AG08396 (cell line): ENCODE measurements at regions not wholly inside any gene's neighbourhood (a gene's known extent, or its start where the extent isn't known, plus 50 kb on each side); places are given as distances from the start of the nearest gene placed in this dataset.
"Not testable (repeated sequence)": the region's sequence is repeated elsewhere in the genome, so short reads cannot be mapped to it uniquely, and the experiment has no call there.

Experiments used
- DNase-seq: peaks from one replicate; pipeline ENCODE4 v3.0.0; 2012; ENCODE audit warnings: low spot score, mixed read lengths

GRCh38 chr3:72276806-72277205, 491.9 kb upstream of the PROK2 start:
- DNase-seq: no peak

GRCh38 chr3:72275331-72275751, 490.4 kb upstream of the PROK2 start:
- no peak for DNase-seq

DNA sequence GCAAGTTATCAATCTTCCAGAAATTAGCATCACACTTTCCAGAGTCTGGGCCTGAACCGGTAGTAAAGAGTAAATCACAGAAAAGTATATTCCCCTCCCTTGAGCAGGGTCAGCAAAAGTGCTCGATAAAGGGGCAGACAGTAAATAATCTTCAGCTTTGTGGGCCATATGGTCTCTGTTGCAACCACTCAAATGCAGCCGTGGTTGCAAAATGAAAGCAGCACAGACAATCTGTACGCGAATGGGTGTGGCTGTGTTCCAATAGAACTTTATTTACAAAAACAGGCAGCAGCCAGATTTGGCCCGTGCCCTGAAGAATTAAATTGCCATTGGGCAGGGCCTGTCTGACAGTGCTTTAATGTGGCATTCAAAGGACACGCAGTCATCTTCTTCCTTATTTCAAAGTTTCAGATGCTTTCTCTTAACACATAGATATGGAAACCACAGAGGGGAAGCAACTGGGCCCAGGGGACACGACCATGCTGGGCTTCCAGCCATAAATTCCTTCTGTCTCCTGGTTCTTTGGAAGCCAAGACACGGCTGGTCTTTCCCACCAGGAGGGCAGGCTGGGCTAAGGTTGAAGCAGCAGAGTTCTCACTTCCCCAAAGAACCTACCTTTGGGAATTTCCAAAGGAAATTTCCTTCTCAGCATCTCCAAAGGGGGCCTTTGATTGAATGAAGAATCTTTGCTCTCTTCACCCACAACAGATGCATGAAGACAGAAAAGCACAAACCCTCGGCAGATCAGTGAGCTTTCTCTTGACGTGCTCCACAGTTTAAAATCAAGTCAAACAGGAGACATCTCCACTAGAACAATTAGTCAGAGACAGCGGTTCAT, 489.8 kb upstream of the PROK2 start:
- DNase-seq: peak; percentile 53

- DNase-seq: peak; percentile 70
Measured at GRCh38 chr3:72273615-72274014, 488.7 kb upstream of the PROK2 start.

DNA sequence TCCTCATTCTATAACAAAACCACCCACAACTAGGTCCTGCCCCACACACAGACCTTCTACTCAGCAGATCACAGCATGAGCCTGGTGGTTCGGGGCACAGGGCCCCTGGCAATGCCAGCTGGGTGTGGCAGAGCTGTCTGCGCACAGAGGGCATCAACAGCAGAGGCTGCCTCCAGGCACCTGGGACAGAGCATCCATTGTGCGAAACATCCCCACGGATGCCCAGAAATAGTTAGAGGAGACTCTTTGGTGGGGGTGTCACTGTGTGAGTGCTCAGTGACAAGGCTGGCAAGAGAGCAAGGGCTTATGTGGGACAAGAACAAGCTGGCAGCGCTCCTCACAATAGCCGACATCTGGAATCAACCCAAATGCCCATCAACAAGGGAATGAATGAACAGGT, 487.4 kb upstream of the PROK2 start:
- DNase-seq: no peak

GRCh38 chr3:72271923-72272322, 487.0 kb upstream of the PROK2 start:
- no peak for DNase-seq

GRCh38 chr3:72271216-72271615, 486.3 kb upstream of the PROK2 start:
- DNase-seq: no peak

GRCh38 chr3:72270730-72271129, 485.8 kb upstream of the PROK2 start:
- no peak for DNase-seq

- peak; percentile 85 for DNase-seq
Measured at GRCh38 chr3:72270072-72270681, 485.2 kb upstream of the PROK2 start.

- no peak for DNase-seq
Measured at GRCh38 chr3:72269475-72269874, 484.5 kb upstream of the PROK2 start.

DNA sequence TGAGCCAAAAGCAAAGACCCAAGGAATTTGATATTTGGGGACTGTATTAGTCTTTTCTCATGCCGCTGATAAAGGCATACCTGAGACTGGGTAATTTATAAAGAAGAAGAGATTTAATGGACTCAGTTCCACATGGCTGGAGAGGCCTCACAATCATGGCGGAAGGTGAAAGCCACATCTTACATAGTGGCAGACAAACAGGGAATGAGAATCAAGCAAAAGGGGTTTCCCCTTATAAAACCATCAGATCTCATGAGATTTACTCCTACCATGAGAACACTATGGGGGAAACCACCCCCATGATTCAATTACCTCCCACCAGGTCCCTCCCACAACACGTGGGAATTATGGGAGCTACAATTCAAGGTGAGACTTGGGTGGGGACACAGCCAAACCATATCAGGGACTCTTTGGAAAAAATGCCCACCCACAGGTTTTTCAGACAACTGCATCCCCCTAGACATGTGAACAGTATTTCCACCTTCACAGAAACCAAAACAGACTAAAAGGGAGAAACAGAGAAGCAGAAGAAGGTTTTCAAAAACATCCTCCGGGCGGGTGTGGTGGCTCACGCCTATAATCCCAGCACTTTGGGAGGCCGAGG, 482.1 kb upstream of the PROK2 start:
- DNase-seq: not testable (repeated sequence)

GRCh38 chr3:72266016-72266370, 481.0 kb upstream of the PROK2 start:
- DNase-seq: no peak

DNA sequence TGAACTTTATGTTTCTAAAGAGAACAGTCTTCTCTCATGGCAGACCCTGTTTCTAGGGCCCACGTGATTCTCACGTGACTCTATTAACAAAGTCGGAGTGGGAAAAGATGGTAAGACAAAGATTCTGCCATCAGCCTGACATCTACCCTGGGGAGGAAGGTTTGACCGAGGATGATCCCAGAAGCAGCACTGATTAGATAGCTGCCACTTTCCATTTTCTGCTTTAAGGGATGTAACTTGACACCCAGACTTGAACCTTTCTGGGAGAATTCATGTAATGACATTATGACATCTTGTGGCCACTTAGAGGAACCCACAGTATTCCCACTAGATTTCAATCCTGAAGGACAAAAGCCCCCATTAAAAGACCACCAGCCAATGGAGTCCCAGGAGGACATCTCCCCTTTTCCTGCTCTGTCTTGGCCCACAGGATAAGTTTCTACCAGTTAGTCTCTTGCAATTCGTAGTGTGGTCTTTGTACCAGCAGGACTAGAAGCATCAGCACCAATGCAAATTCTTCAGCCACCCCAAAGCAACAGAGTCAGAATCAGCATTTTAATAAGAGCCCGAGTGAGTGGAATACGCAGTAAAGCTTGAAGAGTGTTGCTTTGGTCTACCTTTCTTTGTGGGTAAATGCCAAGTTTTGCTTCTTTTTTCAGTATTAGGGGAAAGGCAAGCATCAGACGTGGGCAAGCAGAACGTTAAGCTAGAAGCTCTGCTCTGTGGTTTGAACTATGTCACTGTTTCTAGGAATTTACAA, 480.5 kb upstream of the PROK2 start:
- DNase-seq: no peak

DNA sequence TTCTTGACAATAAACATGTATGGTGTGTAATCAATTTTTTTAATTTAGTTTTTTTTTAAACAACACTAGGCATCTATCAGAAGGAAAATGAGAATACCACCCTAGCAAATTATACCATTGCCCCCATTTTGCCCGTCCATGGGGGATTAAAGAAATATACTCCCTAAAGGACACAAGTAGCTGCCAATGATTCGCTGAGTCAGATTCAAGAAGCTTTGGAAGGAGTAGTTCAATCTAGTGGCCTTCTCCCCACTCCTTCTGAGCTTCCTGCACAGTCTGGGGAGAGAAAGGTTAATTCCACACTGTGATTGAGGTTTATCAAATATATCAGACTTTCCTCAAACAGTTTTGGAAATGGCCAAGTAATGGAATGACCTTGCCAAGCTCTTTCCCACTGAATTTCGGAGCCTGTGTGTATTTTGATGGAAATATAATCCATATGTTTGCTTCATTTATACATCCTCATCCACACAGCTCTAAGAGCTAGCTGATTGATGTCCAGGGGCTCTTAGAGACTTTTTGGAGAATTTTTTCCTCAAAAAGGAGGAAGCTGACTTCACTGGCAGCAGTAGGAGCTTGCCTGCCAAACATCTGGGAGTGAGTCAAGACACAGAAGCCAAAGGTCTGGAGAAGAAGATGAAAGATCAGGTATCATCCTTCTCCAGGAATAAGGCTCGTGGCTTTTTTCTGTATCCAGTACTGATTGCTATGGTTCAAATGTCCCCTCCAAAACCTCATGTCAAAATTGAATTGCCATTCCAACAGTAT, 478.5 kb upstream of the PROK2 start:
- no peak for DNase-seq

DNA sequence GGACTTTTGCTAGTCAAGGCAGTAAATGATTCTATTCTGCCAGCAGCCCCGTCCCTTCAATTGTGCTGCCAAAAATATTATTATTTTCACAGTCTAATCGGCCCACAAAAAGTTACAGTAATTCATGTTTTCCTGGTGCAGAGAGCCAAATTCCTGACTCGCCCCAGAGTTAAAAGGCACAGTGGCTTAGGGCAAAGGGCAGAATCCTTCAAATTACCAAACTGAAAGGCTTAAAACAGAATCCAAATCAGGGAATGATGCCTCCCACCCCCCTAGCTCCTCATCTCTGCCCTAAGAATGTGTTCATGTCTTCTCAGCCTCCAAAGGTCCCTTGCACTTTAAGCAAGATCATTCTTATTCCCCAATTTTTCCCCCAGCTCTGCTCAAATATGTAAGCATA, 477.8 kb upstream of the PROK2 start:
- DNase-seq: no peak

- no peak for DNase-seq
Measured at GRCh38 chr3:72261566-72262564, 476.9 kb upstream of the PROK2 start.

DNA sequence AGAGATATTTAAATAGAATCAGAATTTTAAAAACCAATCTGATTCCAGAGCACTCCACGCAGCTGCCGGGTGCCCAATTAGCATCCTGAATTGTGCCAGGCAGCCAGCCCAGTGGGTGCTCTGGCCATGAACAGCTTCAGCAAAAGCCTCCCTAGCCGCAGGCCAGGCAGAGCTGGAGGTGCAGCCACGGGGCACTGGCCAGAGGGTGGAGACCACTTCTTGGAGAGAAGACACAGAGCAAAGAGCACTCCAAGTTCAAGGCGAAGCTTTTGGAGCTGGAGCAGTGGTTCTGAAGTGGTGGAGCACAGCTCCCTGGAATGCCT, 475.6 kb upstream of the PROK2 start:
- DNase-seq: no peak

GRCh38 chr3:72259755-72260587, 475.0 kb upstream of the PROK2 start:
- DNase-seq: no peak

DNA sequence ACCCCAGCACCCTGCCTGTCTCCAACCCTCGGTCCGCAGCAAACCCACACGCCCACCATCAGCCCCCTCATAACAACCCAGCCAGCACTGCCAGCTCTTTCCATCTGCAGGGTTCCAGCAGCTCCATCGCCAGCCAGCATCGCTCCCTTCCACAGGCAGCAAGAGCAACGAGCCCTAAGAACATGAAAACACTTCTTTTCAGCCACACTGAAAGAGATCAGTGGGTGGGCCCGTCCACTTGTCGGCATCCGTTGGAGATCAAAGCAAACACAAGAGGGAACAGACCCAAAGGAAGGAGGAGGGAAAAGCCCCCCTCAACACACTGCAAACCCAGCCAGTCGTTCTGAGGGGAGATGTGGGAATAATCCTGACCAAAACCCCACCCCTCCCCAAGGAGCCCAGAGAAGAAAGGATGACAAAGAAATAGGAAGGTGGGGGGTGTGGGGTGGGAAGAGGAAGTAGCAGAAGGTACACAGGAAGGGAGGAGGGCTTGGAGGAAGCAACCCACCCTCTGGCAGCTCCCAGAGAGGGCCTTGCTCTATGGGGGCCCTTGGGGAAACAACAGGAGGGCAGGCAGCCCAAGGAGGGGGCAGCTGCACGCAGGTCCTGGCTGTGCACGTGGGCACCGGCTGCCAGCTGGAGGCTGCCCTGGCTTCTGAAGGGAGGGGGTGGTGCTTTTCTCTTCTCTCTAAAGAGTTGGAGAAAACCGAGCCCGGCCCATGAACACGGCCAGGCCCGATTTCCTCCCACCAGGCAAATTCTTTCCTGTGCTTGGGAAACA, 473.6 kb upstream of the PROK2 start:
- no peak for DNase-seq
